Spinal cord (tissue), 9 donors: ENCODE measurements at regions not wholly inside any gene's neighbourhood (a gene's known extent, or its start where the extent isn't known, plus 50 kb on each side); places are given as distances from the start of the nearest gene placed in this dataset.
A peak's percentile ranks its signal among the peaks of the same experiment; 100 is the strongest.

Experiments used
- DNase-seq, 6 donors: peaks; one replicate each; pipeline versions ENCODE4 v3.0.0 to v3.0.0-alpha.2; 2013 to 2015; ENCODE audit warnings: low spot score in 6 of 6, low read depth in 4 of 6
- H3K27ac ChIP-seq: one replicate; pipeline ENCODE4 v1.5.1; 2013; ENCODE audit warnings: low read depth, low read length, control low read depth
- H3K27me3 ChIP-seq: one replicate; pipeline ENCODE4 v1.6.1; 2013; ENCODE audit warnings: low read length; ENCODE audit not compliant: control insufficient read depth, insufficient read depth
- H3K36me3 ChIP-seq: one replicate; pipeline ENCODE4 v1.6.1; 2013; ENCODE audit warnings: low read length; ENCODE audit not compliant: control insufficient read depth, insufficient read depth
- H3K4me1 ChIP-seq: one replicate; pipeline ENCODE4 v1.6.1; 2013; ENCODE audit warnings: low read length; ENCODE audit not compliant: control insufficient read depth, insufficient read depth
- H3K4me3 ChIP-seq: one replicate; pipeline ENCODE4 v1.5.1; 2013; ENCODE audit warnings: low read depth, low read length, control low read depth
- H3K9me3 ChIP-seq: one replicate; pipeline ENCODE4 v1.6.1; 2013; ENCODE audit warnings: low read length; ENCODE audit not compliant: control insufficient read depth, insufficient read depth
- WGBS: methylation state at CpG from one replicate; pipeline ENCODE4 v1.1.5; 2013; ENCODE audit warnings: missing lambda C conversion rate; ENCODE audit not compliant: insufficient coverage; 5-methylcytosine and 5-hydroxymethylcytosine counted together
- donor health status: healthy.

DNA sequence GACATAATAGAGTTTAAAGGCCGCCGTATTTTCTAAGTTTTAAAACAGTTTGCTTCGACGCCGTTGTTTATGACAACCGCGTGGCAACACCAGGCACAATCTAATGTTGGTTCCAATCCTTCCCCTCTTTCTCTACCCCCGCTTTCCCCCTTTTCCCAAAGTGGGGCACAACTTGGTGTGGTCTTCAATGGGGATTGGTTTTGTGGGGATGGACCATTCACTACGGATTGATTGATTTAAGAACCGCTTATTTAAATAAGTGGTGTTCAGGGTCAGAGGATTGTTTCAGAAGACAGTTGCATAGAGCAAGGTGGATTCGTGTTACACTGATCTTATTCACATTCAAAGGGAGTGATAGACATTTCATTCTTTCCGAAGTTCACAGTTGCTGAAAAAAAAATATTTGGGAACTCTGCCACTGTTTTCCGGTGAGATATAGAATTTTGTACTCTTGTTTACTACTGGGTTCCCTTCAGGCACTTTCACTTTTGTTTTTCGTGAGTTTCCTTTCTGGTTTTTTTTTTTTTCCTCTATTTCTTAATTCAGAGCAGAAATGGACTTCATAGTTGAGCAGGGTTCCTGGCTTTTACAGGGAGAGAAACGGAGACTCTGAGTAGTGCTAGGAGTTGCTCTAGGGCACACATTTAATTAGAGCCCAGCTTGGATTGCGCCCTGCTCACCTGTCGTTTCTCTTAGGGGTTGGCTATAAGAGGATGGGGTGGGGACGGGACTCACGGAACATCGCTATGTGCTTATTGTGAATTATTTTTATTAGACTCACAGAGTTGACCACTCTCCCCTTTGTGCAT lies 79.6 kb upstream of the AK4 start:
- Histone ChIP-seq H3K27me3 (no peaks in the 10 kb centered on the region), H3K27ac (peak overlapping the region; percentile 74), H3K36me3 (no peaks in the 10 kb centered on the region), H3K9me3 (no peaks in the 10 kb centered on the region), H3K4me1 (peaks cover 10% of the 10 kb centered on the region), H3K4me3 (peak overlapping the region; percentile 80)
- WGBS: 10% methylated on average over 7 of the region's 20 CpGs
- DNase-seq: peak in 1 of 6 donors; percentile 56

- Histone ChIP-seq H3K4me1 (peaks cover 10% of the 10 kb centered on the region), H3K9me3 (no peaks in the 10 kb centered on the region), H3K27me3 (no peaks in the 10 kb centered on the region), H3K4me3 (peak overlapping the region; percentile 80), H3K36me3 (no peaks in the 10 kb centered on the region), H3K27ac (peak overlapping the region; percentile 74)
- WGBS: 50% methylated on average over 2 of the region's 6 CpGs
- no peak for DNase-seq
Measured at GRCh38 chr1:65069011-65069565, 78.9 kb upstream of the AK4 start.

- H3K36me3 ChIP-seq: no peaks in the 10 kb centered on the region
- 46% methylated on average over 2 of the region's 3 CpGs for WGBS
Measured at GRCh38 chr1:65072845-65073244, 75.2 kb upstream of the AK4 start.

DNA sequence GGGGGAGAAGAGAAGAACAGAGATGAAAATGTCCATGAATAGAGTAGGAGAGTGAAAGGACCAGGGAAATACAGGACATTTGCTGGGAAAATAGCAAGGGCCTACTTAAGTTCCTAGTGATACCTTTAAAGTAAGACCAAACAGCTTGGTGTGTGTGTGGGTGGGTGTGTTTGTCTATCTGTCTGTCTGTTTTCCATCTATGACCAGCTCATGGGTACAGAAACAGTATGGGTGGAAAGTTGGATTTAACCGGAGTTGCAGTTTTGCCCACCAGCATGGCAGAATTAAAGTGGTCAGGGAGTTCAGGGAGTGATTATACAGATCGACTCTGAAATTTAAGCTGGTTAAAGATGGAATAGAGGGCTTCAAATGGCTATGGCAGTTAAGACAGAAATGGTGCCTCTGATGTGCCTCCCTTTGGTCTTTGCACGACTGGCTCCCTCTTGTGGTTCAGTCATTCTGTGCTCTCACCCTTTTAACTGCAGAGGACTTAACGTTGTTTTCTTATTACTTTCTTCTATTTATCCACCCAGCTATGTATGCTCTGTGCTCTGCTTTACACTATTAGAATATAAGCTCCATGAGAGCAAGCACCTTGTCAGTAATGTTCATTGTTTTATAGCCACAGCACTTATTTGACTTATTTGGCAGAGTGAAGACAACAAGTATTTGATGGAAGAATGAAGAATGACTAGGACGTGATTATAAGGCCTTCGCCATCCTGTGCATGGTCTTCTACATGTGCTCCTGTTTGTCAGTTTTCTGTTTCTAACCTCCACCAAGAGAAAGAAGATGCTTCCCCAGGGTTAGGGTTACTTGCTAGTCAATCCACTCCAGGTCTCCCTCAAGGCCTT lies 72.7 kb upstream of the AK4 start:
- Histone ChIP-seq H3K27ac (no peak overlapping the region), H3K4me1 (no peaks in the 10 kb centered on the region), H3K4me3 (no peak overlapping the region), H3K36me3 (no peaks in the 10 kb centered on the region), H3K27me3 (no peaks in the 10 kb centered on the region), H3K9me3 (no peaks in the 10 kb centered on the region)
- DNase-seq: peak in 2 of 6 donors; percentile 43 to 58
- 57% methylated on average over 5 of the region's 6 CpGs for WGBS

More at GRCh38 chr1:65072845-65073244, 75.2 kb upstream of the AK4 start:
- no peaks in the 10 kb centered on the region for H3K27me3 ChIP-seq
- no peaks in the 10 kb centered on the region for H3K9me3 ChIP-seq
- H3K27ac ChIP-seq: no peak overlapping the region
- no peak for DNase-seq
- no peak overlapping the region for H3K4me3 ChIP-seq
- H3K4me1 ChIP-seq: no peaks in the 10 kb centered on the region

DNA sequence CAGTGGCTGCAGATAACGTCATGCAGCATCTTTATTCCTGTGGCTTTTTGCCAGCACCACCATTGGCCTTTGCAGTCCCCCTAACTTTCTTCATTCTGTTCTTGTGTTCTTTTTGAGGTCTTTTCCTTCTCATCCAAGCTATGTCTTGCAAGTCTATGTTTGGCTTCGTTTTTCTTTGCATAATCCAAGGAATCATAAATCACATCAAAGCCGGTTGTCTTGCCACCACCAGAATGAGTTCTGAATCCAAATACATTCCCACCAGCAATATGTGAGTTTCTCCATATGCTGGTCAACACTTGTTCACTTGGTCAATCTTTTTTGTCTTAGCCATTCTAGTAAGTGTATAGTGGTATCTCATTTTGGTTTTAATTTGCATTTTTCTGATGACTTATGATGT lies 70.6 kb upstream of the AK4 start:
- no peak overlapping the region for H3K4me3 ChIP-seq
- no peaks in the 10 kb centered on the region for H3K36me3 ChIP-seq
- H3K4me1 ChIP-seq: no peaks in the 10 kb centered on the region
- DNase-seq: no peak
- H3K9me3 ChIP-seq: no peaks in the 10 kb centered on the region
- H3K27ac ChIP-seq: no peak overlapping the region
- H3K27me3 ChIP-seq: no peaks in the 10 kb centered on the region
- WGBS: 33% methylated on average over 3 of the region's 3 CpGs

DNA sequence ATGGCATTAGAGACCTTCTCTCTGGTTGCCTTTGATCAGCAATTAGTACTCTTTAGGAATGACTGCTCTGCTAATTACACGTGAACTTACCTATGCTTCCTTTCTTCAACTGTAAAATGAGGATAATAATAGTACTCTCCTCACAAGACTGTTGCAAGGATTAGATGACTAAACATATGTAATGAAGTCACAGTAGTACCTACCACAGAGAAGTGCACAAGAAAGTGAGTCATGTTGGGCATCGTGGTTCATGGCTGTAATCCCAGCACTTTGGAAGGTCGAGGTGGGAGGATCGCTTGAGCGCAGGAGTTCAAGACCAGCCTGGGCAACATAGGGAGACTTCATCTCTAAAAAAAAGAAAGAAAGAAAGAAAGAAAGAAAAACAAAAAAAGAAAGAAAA lies 68.1 kb upstream of the AK4 start:
- Histone ChIP-seq H3K9me3 (no peaks in the 10 kb centered on the region), H3K36me3 (no peaks in the 10 kb centered on the region), H3K4me3 (no peak overlapping the region), H3K27me3 (no peaks in the 10 kb centered on the region), H3K4me1 (no peaks in the 10 kb centered on the region), H3K27ac (no peak overlapping the region)
- DNase-seq: no peak
- 91% methylated on average over 3 of the region's 5 CpGs for WGBS

DNA sequence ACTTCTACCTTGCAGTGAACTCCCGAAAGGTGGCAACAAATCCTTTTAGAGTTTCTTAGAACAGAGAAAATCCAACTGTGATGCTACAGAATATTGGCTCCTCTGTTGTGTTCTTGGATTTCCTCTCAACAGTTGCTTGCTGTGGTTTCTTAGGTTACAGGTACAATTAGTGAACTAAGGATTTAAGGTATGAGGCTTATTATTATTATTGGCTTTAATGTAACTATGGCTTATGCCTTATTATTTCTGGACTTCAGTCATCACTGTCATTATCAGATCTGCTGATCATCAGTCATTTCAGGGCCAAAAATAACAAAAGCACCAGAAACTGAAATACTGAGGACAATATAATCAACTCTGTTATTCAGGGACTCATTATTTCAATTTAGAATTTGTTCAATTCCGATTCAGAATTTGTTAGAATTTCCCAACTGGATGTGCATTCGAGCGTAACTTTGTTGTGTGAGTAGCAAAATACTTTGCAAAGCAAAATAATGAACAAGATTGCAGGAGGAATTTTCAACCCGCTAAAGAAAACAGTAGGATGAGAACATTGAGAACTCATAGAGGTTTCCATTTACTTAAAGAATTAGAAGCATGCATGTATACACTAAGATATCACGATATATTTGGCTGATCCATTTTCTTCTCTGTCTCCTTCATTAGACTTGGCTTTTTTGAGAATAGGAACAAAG lies 65.5 kb upstream of the AK4 start:
- Histone ChIP-seq H3K36me3 (no peaks in the 10 kb centered on the region), H3K4me1 (no peaks in the 10 kb centered on the region), H3K4me3 (no peak overlapping the region), H3K9me3 (no peaks in the 10 kb centered on the region), H3K27ac (no peak overlapping the region), H3K27me3 (no peaks in the 10 kb centered on the region)
- no peak for DNase-seq
- 60% methylated on average over 1 of the region's 6 CpGs for WGBS

DNA sequence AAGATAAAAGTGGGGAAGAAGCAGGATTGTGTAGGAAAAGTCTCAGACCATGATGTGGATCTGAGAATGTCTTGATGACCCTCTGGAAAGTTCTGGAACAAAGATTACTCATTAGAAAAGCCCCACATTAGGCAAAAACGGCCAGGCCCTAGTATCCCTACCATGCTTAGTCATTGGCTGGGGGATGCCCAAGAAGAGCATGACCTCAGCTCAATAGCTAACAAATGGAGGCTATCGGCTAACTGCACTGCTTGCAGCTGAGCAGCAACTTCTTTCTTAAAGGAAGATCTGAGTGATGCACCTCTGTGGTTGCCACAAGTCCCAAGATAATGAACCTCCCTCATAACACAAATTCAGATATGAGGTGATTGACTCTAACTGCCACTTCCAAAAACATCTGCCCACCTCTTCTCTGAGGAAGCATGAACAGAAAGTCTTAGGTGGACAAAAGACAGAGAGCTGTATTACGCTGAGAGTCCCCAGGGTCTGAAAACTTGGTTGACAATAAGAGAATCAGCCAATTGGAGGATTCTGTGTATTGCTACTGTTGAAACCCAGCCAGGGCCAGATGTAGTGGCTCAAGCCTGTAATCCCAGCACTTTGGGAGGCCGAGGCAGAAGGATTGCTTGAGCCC lies 64.6 kb upstream of the AK4 start:
- 76% methylated on average over 4 of the region's 4 CpGs for WGBS

GRCh38 chr1:65084066-65084465 lies 63.9 kb upstream of the AK4 start:
- WGBS: no CpG with 5 or more reads among the region's 2 CpGs
- no peak overlapping the region for H3K27ac ChIP-seq
- H3K9me3 ChIP-seq: no peaks in the 10 kb centered on the region
- no peaks in the 10 kb centered on the region for H3K36me3 ChIP-seq
- no peak overlapping the region for H3K4me3 ChIP-seq
- no peak for DNase-seq
- H3K4me1 ChIP-seq: no peaks in the 10 kb centered on the region
- no peaks in the 10 kb centered on the region for H3K27me3 ChIP-seq

More for the DNA sequence above, 64.6 kb upstream of the AK4 start:
- no peaks in the 10 kb centered on the region for H3K4me1 ChIP-seq
- no peak overlapping the region for H3K27ac ChIP-seq
- DNase-seq: no peak
- H3K27me3 ChIP-seq: no peaks in the 10 kb centered on the region
- no peaks in the 10 kb centered on the region for H3K36me3 ChIP-seq
- no peaks in the 10 kb centered on the region for H3K9me3 ChIP-seq
- H3K4me3 ChIP-seq: no peak overlapping the region
